Esophagus muscularis mucosa (tissue), 4 donors: ENCODE measurements at regions not wholly inside any gene's neighbourhood (a gene's known extent, or its start where the extent isn't known, plus 50 kb on each side); places are given as distances from the start of the nearest gene placed in this dataset.
"Not testable (repeated sequence)": the region's sequence is repeated elsewhere in the genome, so short reads cannot be mapped to it uniquely, and the experiment has no call there.

Experiments used
- DNase-seq: peaks from one replicate; pipeline ENCODE4 v3.0.0-alpha.2; 2017; ENCODE audit errors: extremely low spot score
- H3K27ac ChIP-seq, 4 donors: fragments of 200-600 bp; sonication (generic); replicated peaks in 1 of 4; 1 replicate in 3 of 4; 2 replicates in 1 of 4; pipeline ENCODE4 v1.5.1; 2016 to 2019; ENCODE audit warnings: mild to moderate bottlenecking in 1 of 4
- H3K27me3 ChIP-seq, 4 donors: fragments of 200-600 bp; sonication (generic); one replicate each; pipeline versions ENCODE4 v1.5.1 to v1.6.0; 2016 to 2019
- H3K36me3 ChIP-seq, 4 donors: fragments of 200-600 bp; sonication (generic); one replicate each; pipeline ENCODE4 v1.5.1; 2016 to 2019
- H3K4me1 ChIP-seq, 4 donors: fragments of 200-600 bp; sonication (generic); one replicate each; pipeline ENCODE4 v1.5.1; 2016 to 2019
- H3K4me3 ChIP-seq, 4 donors: fragments of 200-600 bp; sonication (generic); 1 replicate in 2 of 4; 2 replicates in 2 of 4; pipeline ENCODE4 v1.5.1; 2016 to 2019; ENCODE audit warnings: mild to moderate bottlenecking in 4 of 4, moderate library complexity in 1 of 4
- H3K9me3 ChIP-seq, 4 donors: fragments of 200-600 bp; sonication (generic); 1 replicate in 3 of 4; 2 replicates in 1 of 4; pipeline ENCODE4 v1.5.1; 2016 to 2019
- CTCF ChIP-seq, 3 experiments: fragments of 200-600 bp in 2 of 3; fragments of 450-650 bp in 1 of 3; sonication (generic) in 2 of 3; IDR thresholded peaks; one replicate each; pipeline ENCODE4 v1.5.1; 2017 to 2019; ENCODE audit warnings: antibody characterized with exemption in 3 of 3, mild to moderate bottlenecking in 2 of 3, moderate library complexity in 1 of 3
- EP300 ChIP-seq: sonication (generic); formaldehyde crosslinking; IDR thresholded peaks from one replicate; pipeline ENCODE4 v1.6.1; 2017; ENCODE audit warnings: antibody characterized with exemption
- POLR2A ChIP-seq: fragments of 450-650 bp; IDR thresholded peaks from one replicate; pipeline ENCODE4 v1.6.1; 2017; ENCODE audit warnings: antibody characterized with exemption, moderate library complexity, mild to moderate bottlenecking, low read depth
- POLR2AphosphoS5 ChIP-seq, 2 donors: sonication (generic); formaldehyde crosslinking; IDR thresholded peaks; one replicate each; pipeline ENCODE4 v1.6.1; 2017; ENCODE audit warnings: antibody characterized with exemption in 2 of 2
- WGBS: methylation state at CpG from one replicate; pipeline ENCODE4 v1.1.5; 2018; 5-methylcytosine and 5-hydroxymethylcytosine counted together
- intact Hi-C: fragments of 100-400 bp; cut with DNase I; formaldehyde crosslinking; loops from one replicate; pipeline ENCODE4 v1.15.1; 2023

DNA sequence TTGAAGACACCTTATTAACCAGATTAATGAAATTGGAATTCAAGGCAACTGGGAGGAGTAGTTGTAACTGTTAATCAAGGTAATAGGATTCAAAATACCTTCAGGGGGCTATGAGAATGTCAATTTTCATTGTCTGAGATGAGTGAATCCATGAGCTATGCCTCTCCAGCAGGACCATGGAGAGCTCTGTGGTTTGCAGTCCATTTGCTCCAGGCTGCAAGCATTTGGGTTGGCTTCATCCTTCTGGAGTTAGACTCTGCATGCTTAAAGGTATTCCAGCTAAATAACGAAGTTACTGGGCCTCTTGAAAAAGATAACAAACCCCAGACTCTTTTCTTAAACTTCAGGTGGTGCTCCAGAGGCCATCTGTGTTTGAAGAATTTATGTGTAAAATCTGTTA, 207.1 kb upstream of the SLC8A1 start:
- no peak for DNase-seq
- H3K27ac ChIP-seq = no peak overlapping the region
- no peaks in the 10 kb centered on the region for H3K4me1 ChIP-seq
- H3K4me3 ChIP-seq = no peak overlapping the region
- no peaks in the 10 kb centered on the region for H3K36me3 ChIP-seq
- WGBS = 7% methylated on average over 1 of the region's 1 CpG
- TF ChIP-seq CTCF (IDR thresholded peaks at IDR 0.05) (no peak), POLR2A (no peak), EP300 (no peak), POLR2AphosphoS5 (IDR thresholded peaks at IDR 0.05) (no peak)
- no peaks in the 10 kb centered on the region for H3K9me3 ChIP-seq
- intact Hi-C loops = no loop called here
- no peaks in the 10 kb centered on the region for H3K27me3 ChIP-seq

DNA sequence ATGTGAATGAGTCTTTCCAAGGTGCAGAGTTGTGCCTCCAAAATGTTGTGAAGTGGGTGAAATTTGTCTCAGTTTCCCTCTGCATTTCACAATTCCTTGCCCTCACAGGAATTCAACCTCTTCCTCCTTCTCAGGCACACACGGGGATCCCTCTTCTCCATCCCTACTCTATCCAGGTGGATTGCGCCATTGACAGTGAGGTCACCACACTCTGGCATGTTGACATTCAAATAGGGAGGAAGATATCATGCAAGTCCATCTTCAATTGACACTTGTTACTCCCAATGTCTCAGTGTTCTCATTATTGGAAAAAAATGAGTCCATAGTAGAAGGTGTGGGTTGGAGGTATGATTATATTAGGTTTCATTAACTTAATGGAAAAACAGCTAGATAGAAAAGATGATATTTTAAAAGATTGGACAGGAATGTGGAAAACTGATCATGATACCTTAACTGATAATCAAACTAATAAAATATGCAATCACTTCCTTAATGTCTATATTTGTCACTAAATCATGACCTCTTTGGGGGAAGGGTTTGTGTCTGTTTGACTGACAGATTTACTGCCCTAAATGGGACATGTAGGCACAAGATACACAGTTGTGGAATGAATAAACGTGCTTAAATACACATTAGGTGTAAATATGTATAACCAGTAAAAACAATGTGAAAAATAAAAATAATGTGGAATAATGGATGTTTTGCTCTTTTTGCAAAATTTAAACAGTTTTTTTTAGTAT, 213.8 kb upstream of the SLC8A1 start:
- H3K36me3 ChIP-seq = no peaks in the 10 kb centered on the region
- H3K4me3 ChIP-seq = no peak overlapping the region
- intact Hi-C loops = no loop called here
- no peak for DNase-seq
- WGBS = 86% methylated on average over 3 of the region's 3 CpGs
- peaks cover 0 to 16% (median 8%) of the 10 kb centered on the region in 4 donors for H3K4me1 ChIP-seq
- TF ChIP-seq CTCF (IDR thresholded peaks at IDR 0.05) (no peak), EP300 (no peak), POLR2AphosphoS5 (IDR thresholded peaks at IDR 0.05) (no peak), POLR2A (no peak)
- H3K27ac ChIP-seq = peak overlapping the region in 3 of 4 donors; percentile 18 to 59 (median 56)
- no peaks in the 10 kb centered on the region for H3K27me3 ChIP-seq
- H3K9me3 ChIP-seq = no peaks in the 10 kb centered on the region

DNA sequence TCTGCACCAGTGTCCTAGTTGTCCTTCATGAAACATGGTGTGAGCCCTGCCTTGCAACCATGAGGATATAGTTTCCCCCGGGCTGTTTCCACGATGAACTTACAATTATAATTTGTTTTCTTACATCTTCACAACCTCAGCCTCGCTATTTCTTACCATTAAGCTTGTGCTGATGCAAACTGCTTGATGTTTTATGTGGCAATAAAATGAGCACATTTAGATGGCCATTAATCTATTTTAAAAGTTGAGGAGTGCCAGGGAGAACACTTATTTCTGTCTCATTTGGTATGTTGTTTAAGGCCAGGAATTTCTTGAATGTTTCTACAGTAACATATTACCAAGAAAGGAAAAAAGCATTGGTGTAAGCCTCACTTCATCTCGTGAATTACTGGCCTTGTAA, 214.5 kb upstream of the SLC8A1 start:
- intact Hi-C loops = no loop called here
- Histone ChIP-seq H3K4me1 (peaks cover 0 to 16% (median 8%) of the 10 kb centered on the region in 4 donors), H3K9me3 (no peaks in the 10 kb centered on the region), H3K36me3 (no peaks in the 10 kb centered on the region), H3K4me3 (no peak overlapping the region), H3K27me3 (no peaks in the 10 kb centered on the region), H3K27ac (peak overlapping the region in 3 of 4 donors; percentile 18 to 59 (median 56))
- 54% methylated on average over 4 of the region's 4 CpGs for WGBS
- TF ChIP-seq POLR2AphosphoS5 (IDR thresholded peaks at IDR 0.05) (peak in 1 of 2 donors; percentile 33), EP300 (no peak)
- no peak for DNase-seq

DNA sequence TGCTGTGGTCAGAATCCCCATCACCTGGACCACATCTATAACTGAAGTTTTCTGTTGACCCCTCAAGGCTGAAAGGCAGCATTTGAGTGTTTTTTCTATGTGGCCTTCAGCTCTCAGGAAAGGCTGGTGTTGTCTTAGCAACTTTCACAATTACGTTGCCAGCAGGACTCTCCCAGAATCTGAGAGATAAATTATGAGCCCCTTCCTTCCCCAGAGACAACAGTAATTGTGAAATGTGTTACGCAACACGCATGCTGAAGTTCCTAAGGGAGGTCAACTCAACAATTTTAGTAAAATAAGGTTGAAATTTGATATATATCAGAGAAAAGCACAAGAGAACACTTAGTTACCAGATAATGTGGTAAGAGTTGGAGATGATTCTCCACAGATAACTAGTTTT, 216.5 kb upstream of the SLC8A1 start:
- TF ChIP-seq POLR2AphosphoS5 (IDR thresholded peaks at IDR 0.05) = peak in 1 of 2 donors; percentile 10
- TF ChIP-seq EP300 = no peak
- TF ChIP-seq CTCF (IDR thresholded peaks at IDR 0.05) = no peak
- TF ChIP-seq POLR2A = no peak
- DNase-seq = no peak
- no peaks in the 10 kb centered on the region for H3K9me3 ChIP-seq
- H3K4me1 ChIP-seq = peaks cover 0 to 16% (median 8%) of the 10 kb centered on the region in 4 donors
- H3K27me3 ChIP-seq = no peaks in the 10 kb centered on the region
- intact Hi-C loops = no loop called here
- 58% methylated on average over 3 of the region's 3 CpGs for WGBS
- peak overlapping the region in 3 of 4 donors; percentile 5 to 49 (median 24) for H3K27ac ChIP-seq
- no peak overlapping the region for H3K4me3 ChIP-seq
- no peaks in the 10 kb centered on the region for H3K36me3 ChIP-seq

GRCh38 chr2:40676134-40676790, 224.4 kb upstream of the SLC8A1 start:
- H3K27ac ChIP-seq, H3K36me3 ChIP-seq, H3K4me3 ChIP-seq, intact Hi-C loops, H3K27me3 ChIP-seq, DNase-seq: not testable (repeated sequence)
- Histone ChIP-seq H3K4me1 (peaks cover 0 to 14% (median 0%) of the 10 kb centered on the region in 4 donors), H3K9me3 (peaks cover 0 to 11% (median 9%) of the 10 kb centered on the region in 4 donors)
- WGBS = 68% methylated on average over 4 of the region's 4 CpGs
